ENCODE measurements at regions not wholly inside any gene's neighbourhood (a gene's known extent, or its start where the extent isn't known, plus 50 kb on each side); places are given as distances from the start of the nearest gene placed in this dataset.

GRCh38 chr5:87868792-87869191 lies 399.9 kb downstream of the TMEM161B start:
- TF ChIP-seq POLR2A (IDR thresholded peaks at IDR 0.05; ENCODE audit: low read depth, low read length) = no peak
- no peak for TF ChIP-seq ZNF274 (IDR thresholded peaks at IDR 0.05; ENCODE audit: insufficient read depth, insufficient read length)
- no peak for TF ChIP-seq EZH2 (IDR thresholded peaks at IDR 0.05; ENCODE audit: borderline replicate concordance, control insufficient read depth, low read depth, low read length)
- TF ChIP-seq CTCF (IDR thresholded peaks at IDR 0.05 in 2 of 3, conservative IDR thresholded peaks at IDR 0.05 in 1 of 3; ENCODE audit: control insufficient read depth in 2 of 3, extremely low read depth in 1 of 3, insufficient read depth in 1 of 3, low read depth in 3 of 3, low read length in 3 of 3) = no peak
- TF ChIP-seq RCOR1 (conservative IDR thresholded peaks at IDR 0.05; ENCODE audit: low read depth, low read length) = no peak

Data from GM12878 (cell line).